ENCODE measurements at regions not wholly inside any gene's neighbourhood (a gene's known extent, or its start where the extent isn't known, plus 50 kb on each side); places are given as distances from the start of the nearest gene placed in this dataset.

DNA sequence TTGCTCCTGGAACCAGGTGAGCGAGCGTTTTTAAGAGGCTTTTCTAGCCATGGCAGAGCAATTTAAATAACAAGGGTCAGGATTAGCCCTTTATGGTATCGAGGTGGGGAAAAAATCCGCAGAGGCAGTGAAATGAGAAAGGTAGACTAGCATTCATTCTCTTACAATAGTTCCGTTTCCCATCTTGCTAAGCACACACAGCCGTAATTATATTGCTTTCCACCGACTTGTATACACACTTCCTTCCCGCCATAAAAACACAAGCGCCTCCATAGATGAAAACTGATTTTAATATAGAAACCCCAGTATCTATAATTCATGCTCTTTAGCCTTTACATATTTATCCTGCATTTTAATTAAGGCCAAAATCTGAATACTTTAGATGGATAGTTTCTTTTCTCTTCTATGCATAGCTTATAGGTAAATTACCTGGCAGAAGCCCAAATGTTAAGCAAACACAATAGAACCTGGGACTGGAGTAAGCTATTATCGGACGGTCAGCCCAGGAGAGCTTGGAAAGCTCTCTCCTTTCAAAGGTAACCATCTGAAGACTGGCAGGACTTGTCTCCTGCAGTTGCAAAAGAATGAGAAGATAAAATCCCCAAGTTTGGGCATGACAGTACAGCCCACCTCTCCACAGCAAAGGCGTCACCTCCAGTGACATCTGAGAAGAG lies 90.9 kb upstream of the MC3R start:
- no peak for DNase-seq
- H3K4me1 ChIP-seq (ENCODE audit: control extremely low read depth in 1 of 4, control insufficient read depth in 4 of 4, insufficient read depth in 4 of 4, low read length in 3 of 4): no peaks in the 10 kb centered on the region
- ChIA-PET CTCF (no interaction called here), POLR2A (no interaction called here)
- no peaks in the 10 kb centered on the region for H3K9me3 ChIP-seq (ENCODE audit: control extremely low read depth in 1 of 5, control insufficient read depth in 4 of 5, insufficient read depth in 2 of 5, low read depth in 1 of 5, low read length in 4 of 5)
- H3K4me3 ChIP-seq (ENCODE audit: control insufficient read depth in 1 of 7, extremely low read depth in 1 of 7, insufficient read depth in 4 of 7, low read depth in 2 of 7, low read length in 6 of 7): no peak overlapping the region
- H3K27me3 ChIP-seq (replicated peaks in 2 of 5; ENCODE audit: control insufficient read depth in 4 of 5, insufficient read depth in 5 of 5, low read length in 4 of 5): peaks cover 0 to 8% (median 0%) of the 10 kb centered on the region in 5 experiments
- 83% methylated on average over 6 of the region's 12 CpGs for WGBS (ENCODE audit: insufficient coverage)
- H3K27ac ChIP-seq (ENCODE audit: insufficient read depth in 1 of 2, low read depth in 1 of 2, low read length in 2 of 2, poor library complexity in 1 of 2, severe bottlenecking in 2 of 2): no peak overlapping the region
- no peaks in the 10 kb centered on the region for H3K36me3 ChIP-seq (ENCODE audit: control insufficient read depth in 4 of 4, insufficient read depth in 4 of 4, low read length in 3 of 4)

DNA sequence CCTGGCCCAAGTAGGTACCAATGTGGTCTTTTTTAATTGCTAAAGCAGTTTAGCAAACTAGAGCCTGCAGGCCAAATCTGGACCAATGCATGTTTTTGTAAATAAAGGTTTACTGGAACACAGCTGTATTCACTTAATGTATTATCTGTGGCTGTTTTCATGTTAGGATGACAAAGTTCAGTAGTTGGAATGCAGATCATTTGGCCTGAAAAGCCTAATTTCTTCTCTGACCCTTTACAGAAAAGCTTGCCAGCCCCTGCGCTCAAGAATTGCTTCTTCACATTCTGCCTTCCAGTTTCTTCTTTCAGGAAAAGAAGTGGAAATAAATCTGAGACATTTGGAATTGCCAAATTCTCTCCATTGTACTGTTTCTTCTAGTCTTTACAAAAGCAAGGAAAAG lies 90.0 kb upstream of the MC3R start:
- POLR2A ChIA-PET: no interaction called here
- Histone ChIP-seq H3K36me3 (ENCODE audit: control insufficient read depth in 4 of 4, insufficient read depth in 4 of 4, low read length in 3 of 4) (no peaks in the 10 kb centered on the region), H3K4me1 (ENCODE audit: control extremely low read depth in 1 of 4, control insufficient read depth in 4 of 4, insufficient read depth in 4 of 4, low read length in 3 of 4) (no peaks in the 10 kb centered on the region), H3K4me3 (ENCODE audit: control insufficient read depth in 1 of 7, extremely low read depth in 1 of 7, insufficient read depth in 4 of 7, low read depth in 2 of 7, low read length in 6 of 7) (no peak overlapping the region), H3K9me3 (ENCODE audit: control extremely low read depth in 1 of 5, control insufficient read depth in 4 of 5, insufficient read depth in 2 of 5, low read depth in 1 of 5, low read length in 4 of 5) (no peaks in the 10 kb centered on the region), H3K27ac (ENCODE audit: insufficient read depth in 1 of 2, low read depth in 1 of 2, low read length in 2 of 2, poor library complexity in 1 of 2, severe bottlenecking in 2 of 2) (no peak overlapping the region), H3K27me3 (replicated peaks in 2 of 5; ENCODE audit: control insufficient read depth in 4 of 5, insufficient read depth in 5 of 5, low read length in 4 of 5) (peaks cover 0 to 8% (median 0%) of the 10 kb centered on the region in 5 experiments)
- CTCF ChIA-PET: no interaction called here
- no CpG with 5 or more reads among the region's 1 CpG for WGBS (ENCODE audit: insufficient coverage)
- DNase-seq: no peak

DNA sequence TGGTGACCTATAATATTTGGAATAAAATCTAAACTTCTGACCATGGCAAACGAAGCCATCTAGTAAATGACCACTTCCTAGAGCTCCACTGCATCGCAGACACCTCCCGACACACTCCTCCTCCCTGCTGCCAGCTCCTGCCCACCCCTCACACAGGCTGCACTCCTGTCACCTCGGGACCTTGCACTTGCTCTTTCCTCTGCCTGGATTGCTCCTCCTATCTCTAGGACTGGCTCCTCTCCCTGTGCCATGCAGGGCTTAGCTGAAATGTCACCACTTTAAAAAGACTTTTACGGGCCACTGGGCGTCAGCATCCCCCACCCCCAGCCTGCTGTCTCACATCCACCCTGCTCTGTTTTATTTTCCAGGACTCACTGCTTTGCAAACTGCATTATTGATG lies 87.6 kb upstream of the MC3R start:
- WGBS (ENCODE audit: insufficient coverage): 51% methylated on average over 5 of the region's 6 CpGs
- Histone ChIP-seq H3K36me3 (ENCODE audit: control insufficient read depth in 4 of 4, insufficient read depth in 4 of 4, low read length in 3 of 4) (no peaks in the 10 kb centered on the region), H3K4me3 (ENCODE audit: control insufficient read depth in 1 of 7, extremely low read depth in 1 of 7, insufficient read depth in 4 of 7, low read depth in 2 of 7, low read length in 6 of 7) (no peak overlapping the region), H3K27ac (ENCODE audit: insufficient read depth in 1 of 2, low read depth in 1 of 2, low read length in 2 of 2, poor library complexity in 1 of 2, severe bottlenecking in 2 of 2) (no peak overlapping the region), H3K9me3 (ENCODE audit: control extremely low read depth in 1 of 5, control insufficient read depth in 4 of 5, insufficient read depth in 2 of 5, low read depth in 1 of 5, low read length in 4 of 5) (no peaks in the 10 kb centered on the region), H3K4me1 (ENCODE audit: control extremely low read depth in 1 of 4, control insufficient read depth in 4 of 4, insufficient read depth in 4 of 4, low read length in 3 of 4) (no peaks in the 10 kb centered on the region), H3K27me3 (replicated peaks in 2 of 5; ENCODE audit: control insufficient read depth in 4 of 5, insufficient read depth in 5 of 5, low read length in 4 of 5) (peaks cover 0 to 7% (median 0%) of the 10 kb centered on the region in 5 experiments)
- DNase-seq: no peak
- ChIA-PET CTCF (no interaction called here), POLR2A (interaction anchor here (0.5 kb wide), 1 partner anchor 1497 kb away, joined by 3 read pairs; no protein-coding TSS in a partner anchor)

DNA sequence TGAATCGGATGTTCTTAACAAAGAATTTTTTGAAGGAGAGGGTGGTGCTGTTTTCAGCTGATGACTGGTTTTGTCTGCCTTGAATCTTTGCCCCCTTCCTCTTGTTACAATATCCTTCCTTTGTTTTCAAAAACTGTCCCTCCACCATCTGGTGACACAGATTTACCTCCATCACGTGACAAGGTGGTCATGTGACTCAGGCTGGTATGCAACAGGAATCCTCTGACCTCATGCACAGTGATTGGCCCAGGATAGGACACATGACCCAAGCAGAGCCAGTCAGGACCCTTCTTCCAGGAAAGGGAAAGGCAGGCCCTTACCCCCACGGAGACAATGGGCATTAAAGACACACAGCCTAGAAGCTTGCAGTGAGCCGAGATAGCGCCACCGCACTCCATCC lies 84.7 kb upstream of the MC3R start:
- Histone ChIP-seq H3K36me3 (ENCODE audit: control insufficient read depth in 4 of 4, insufficient read depth in 4 of 4, low read length in 3 of 4) (no peaks in the 10 kb centered on the region), H3K4me3 (ENCODE audit: control insufficient read depth in 1 of 7, extremely low read depth in 1 of 7, insufficient read depth in 4 of 7, low read depth in 2 of 7, low read length in 6 of 7) (no peak overlapping the region), H3K9me3 (ENCODE audit: control extremely low read depth in 1 of 5, control insufficient read depth in 4 of 5, insufficient read depth in 2 of 5, low read depth in 1 of 5, low read length in 4 of 5) (no peaks in the 10 kb centered on the region), H3K27me3 (replicated peaks in 2 of 5; ENCODE audit: control insufficient read depth in 4 of 5, insufficient read depth in 5 of 5, low read length in 4 of 5) (peaks cover 0 to 7% (median 0%) of the 10 kb centered on the region in 5 experiments), H3K4me1 (ENCODE audit: control extremely low read depth in 1 of 4, control insufficient read depth in 4 of 4, insufficient read depth in 4 of 4, low read length in 3 of 4) (no peaks in the 10 kb centered on the region), H3K27ac (ENCODE audit: insufficient read depth in 1 of 2, low read depth in 1 of 2, low read length in 2 of 2, poor library complexity in 1 of 2, severe bottlenecking in 2 of 2) (no peak overlapping the region)
- 86% methylated on average over 5 of the region's 6 CpGs for WGBS (ENCODE audit: insufficient coverage)
- DNase-seq: peak in 1 of 3 donors; percentile 29
- ChIA-PET POLR2A (no interaction called here), CTCF (no interaction called here)

DNA sequence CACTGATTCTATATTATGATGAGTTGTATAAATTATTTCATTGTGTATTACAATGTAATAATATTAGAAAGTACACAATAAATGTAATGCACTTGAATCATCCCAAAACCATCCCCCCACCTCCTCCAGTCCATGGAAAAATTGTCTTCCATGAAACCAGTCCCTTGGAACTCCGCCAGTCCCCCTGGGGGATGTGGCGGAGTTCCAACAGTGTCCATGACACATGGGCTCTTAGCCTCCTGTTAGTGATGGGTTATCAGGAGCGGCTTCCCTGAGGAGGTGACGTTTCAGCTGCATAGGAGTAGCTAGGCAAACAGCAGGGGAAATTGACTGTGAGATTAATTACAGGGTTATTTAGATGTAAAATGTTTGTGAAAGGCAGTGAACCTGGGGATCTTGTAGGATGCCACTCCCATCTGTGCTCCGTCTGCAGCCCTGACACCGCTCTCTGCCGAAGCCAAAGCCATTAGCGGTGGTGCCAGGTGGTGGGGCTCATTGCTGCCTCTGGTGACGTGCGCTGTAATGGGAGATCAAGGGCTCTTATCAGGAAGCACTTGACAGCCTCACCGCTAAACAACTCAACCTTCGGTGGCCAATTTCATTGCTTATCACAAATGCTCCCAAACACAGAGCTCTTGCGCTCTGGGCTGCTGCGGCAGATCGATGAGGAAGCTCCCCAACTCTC lies 81.6 kb upstream of the MC3R start:
- H3K27ac ChIP-seq (ENCODE audit: insufficient read depth in 1 of 2, low read depth in 1 of 2, low read length in 2 of 2, poor library complexity in 1 of 2, severe bottlenecking in 2 of 2): no peak overlapping the region
- CTCF ChIA-PET: no interaction called here
- POLR2A ChIA-PET: no interaction called here
- H3K9me3 ChIP-seq (ENCODE audit: control extremely low read depth in 1 of 5, control insufficient read depth in 4 of 5, insufficient read depth in 2 of 5, low read depth in 1 of 5, low read length in 4 of 5): no peaks in the 10 kb centered on the region
- WGBS (ENCODE audit: insufficient coverage): 94% methylated on average over 14 of the region's 15 CpGs
- H3K4me1 ChIP-seq (ENCODE audit: control extremely low read depth in 1 of 4, control insufficient read depth in 4 of 4, insufficient read depth in 4 of 4, low read length in 3 of 4): no peaks in the 10 kb centered on the region
- DNase-seq: peak in 1 of 3 donors; percentile 10
- H3K36me3 ChIP-seq (ENCODE audit: control insufficient read depth in 4 of 4, insufficient read depth in 4 of 4, low read length in 3 of 4): no peaks in the 10 kb centered on the region
- no peaks in the 10 kb centered on the region for H3K27me3 ChIP-seq (replicated peaks in 2 of 5; ENCODE audit: control insufficient read depth in 4 of 5, insufficient read depth in 5 of 5, low read length in 4 of 5)
- no peak overlapping the region for H3K4me3 ChIP-seq (ENCODE audit: control insufficient read depth in 1 of 7, extremely low read depth in 1 of 7, insufficient read depth in 4 of 7, low read depth in 2 of 7, low read length in 6 of 7)

DNA sequence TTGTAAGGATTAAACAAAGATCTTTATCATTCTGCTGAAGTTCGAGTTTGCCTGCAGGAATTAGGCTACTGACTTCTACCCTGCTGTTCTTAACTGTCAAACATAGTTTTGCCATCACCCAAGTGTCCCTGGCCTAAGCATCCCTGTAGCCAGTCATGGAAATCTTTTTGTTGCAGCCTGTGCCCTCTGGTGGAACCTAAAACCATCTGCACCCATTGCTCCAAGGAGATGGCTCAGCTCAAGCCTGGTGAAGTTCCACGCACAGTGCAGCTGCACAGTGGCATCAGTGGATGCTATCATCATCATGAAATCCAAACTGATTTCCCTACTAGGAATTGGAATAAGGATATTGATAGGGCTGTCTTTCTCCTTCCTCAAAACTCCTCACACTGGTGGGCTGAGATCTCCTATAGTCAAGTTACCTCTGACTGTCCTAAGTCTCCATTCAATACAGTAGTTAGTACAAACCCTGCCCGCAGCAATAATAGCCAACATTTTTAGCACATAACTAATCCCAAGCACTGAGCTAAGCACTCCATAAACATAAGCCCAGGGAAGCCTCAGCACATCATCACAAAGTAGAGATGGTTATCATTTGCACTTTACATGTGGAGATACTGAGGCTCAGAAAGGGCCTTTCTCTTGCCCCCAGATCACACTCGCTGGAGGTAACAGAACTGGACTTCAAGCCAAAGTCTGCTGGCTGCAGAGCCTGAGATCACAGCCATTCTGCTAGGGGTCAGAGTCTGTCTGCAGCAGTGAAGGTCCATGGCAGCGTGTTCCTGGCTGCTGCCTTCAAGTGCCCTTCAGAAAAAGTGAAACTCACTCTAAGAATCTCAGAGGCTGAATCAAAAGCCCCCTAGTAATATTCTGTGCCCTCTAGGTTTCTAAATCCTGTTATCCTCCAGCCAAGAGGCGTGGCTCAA lies 77.2 kb upstream of the MC3R start:
- Histone ChIP-seq H3K27ac (ENCODE audit: insufficient read depth in 1 of 2, low read depth in 1 of 2, low read length in 2 of 2, poor library complexity in 1 of 2, severe bottlenecking in 2 of 2) (no peak overlapping the region), H3K4me3 (ENCODE audit: control insufficient read depth in 1 of 7, extremely low read depth in 1 of 7, insufficient read depth in 4 of 7, low read depth in 2 of 7, low read length in 6 of 7) (no peak overlapping the region), H3K9me3 (ENCODE audit: control extremely low read depth in 1 of 5, control insufficient read depth in 4 of 5, insufficient read depth in 2 of 5, low read depth in 1 of 5, low read length in 4 of 5) (no peaks in the 10 kb centered on the region), H3K4me1 (ENCODE audit: control extremely low read depth in 1 of 4, control insufficient read depth in 4 of 4, insufficient read depth in 4 of 4, low read length in 3 of 4) (no peaks in the 10 kb centered on the region), H3K27me3 (replicated peaks in 2 of 5; ENCODE audit: control insufficient read depth in 4 of 5, insufficient read depth in 5 of 5, low read length in 4 of 5) (peaks cover 0 to 4% (median 0%) of the 10 kb centered on the region in 5 experiments), H3K36me3 (ENCODE audit: control insufficient read depth in 4 of 4, insufficient read depth in 4 of 4, low read length in 3 of 4) (no peaks in the 10 kb centered on the region)
- 79% methylated on average over 5 of the region's 6 CpGs for WGBS (ENCODE audit: insufficient coverage)
- POLR2A ChIA-PET: no interaction called here
- peak; percentile 25 to 46 (median 30) for DNase-seq
- CTCF ChIA-PET: no interaction called here

DNA sequence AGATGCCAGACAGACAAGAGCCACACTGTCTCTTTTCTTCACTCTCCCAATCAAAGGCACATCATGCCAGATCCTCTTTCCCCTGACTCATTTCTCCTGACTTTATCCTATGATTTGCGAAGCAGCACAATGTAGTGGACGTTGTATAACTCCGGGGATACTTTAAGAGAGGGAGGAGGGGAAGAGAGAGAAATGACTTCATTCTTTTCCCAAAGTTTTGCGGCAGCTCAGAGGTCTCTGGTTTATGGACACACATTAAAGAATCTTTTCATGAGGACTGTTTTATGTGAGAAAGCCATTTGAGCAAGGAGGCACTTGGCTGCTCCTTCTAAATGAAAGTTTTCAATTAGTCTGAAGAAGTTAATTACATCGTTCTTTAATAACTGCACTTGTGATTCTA lies 75.1 kb upstream of the MC3R start:
- Histone ChIP-seq H3K27ac (ENCODE audit: insufficient read depth in 1 of 2, low read depth in 1 of 2, low read length in 2 of 2, poor library complexity in 1 of 2, severe bottlenecking in 2 of 2) (no peak overlapping the region), H3K9me3 (ENCODE audit: control extremely low read depth in 1 of 5, control insufficient read depth in 4 of 5, insufficient read depth in 2 of 5, low read depth in 1 of 5, low read length in 4 of 5) (no peaks in the 10 kb centered on the region), H3K36me3 (ENCODE audit: control insufficient read depth in 4 of 4, insufficient read depth in 4 of 4, low read length in 3 of 4) (no peaks in the 10 kb centered on the region), H3K27me3 (replicated peaks in 2 of 5; ENCODE audit: control insufficient read depth in 4 of 5, insufficient read depth in 5 of 5, low read length in 4 of 5) (peaks cover 0 to 4% (median 0%) of the 10 kb centered on the region in 5 experiments), H3K4me1 (ENCODE audit: control extremely low read depth in 1 of 4, control insufficient read depth in 4 of 4, insufficient read depth in 4 of 4, low read length in 3 of 4) (no peaks in the 10 kb centered on the region), H3K4me3 (ENCODE audit: control insufficient read depth in 1 of 7, extremely low read depth in 1 of 7, insufficient read depth in 4 of 7, low read depth in 2 of 7, low read length in 6 of 7) (no peak overlapping the region)
- 100% methylated on average over 2 of the region's 5 CpGs for WGBS (ENCODE audit: insufficient coverage)
- DNase-seq: no peak
- ChIA-PET CTCF (interaction anchor here (1.1 kb wide), 1 partner anchor 101 kb away, joined by 3 read pairs; no protein-coding TSS in a partner anchor), POLR2A (no interaction called here)

Measured in common myeloid progenitor, CD34-positive (primary cell).